Right lobe of liver (tissue), 6 donors: ENCODE measurements at regions not wholly inside any gene's neighbourhood (a gene's known extent, or its start where the extent isn't known, plus 50 kb on each side); places are given as distances from the start of the nearest gene placed in this dataset.

Source experiments
- ATAC-seq, 4 donors: fragments of 200-7000 bp; cut with Tn5 transposase; one replicate each; pipeline ENCODE4 v1.9.1; 2020; ENCODE audit warnings: mild to moderate bottlenecking in 4 of 4, moderate library complexity in 4 of 4
- DNase-seq, 3 donors: peaks; one replicate each; pipeline ENCODE4 v3.0.0-alpha.2; 2020
- H3K27ac ChIP-seq, 3 donors: fragments of 200-600 bp; one replicate each; pipeline ENCODE4 v1.8.0; 2022
- H3K27me3 ChIP-seq, 2 donors: fragments of 200-600 bp; one replicate each; pipeline ENCODE4 v1.8.0; 2022
- H3K36me3 ChIP-seq, 4 donors: fragments of 200-600 bp; sonication (generic) in 1 of 4; one replicate each; pipeline versions ENCODE4 v1.5.1 to v1.8.0; 2017 to 2022; ENCODE audit warnings: control low read depth in 1 of 4
- H3K4me1 ChIP-seq, 4 donors: fragments of 200-600 bp; sonication (generic) in 1 of 4; one replicate each; pipeline versions ENCODE4 v1.5.1 to v1.8.0; 2017 to 2022; ENCODE audit warnings: control low read depth in 1 of 4
- H3K4me3 ChIP-seq, 3 donors: fragments of 200-600 bp; one replicate each; pipeline ENCODE4 v1.8.0; 2022
- H3K9me3 ChIP-seq, 4 donors: fragments of 200-600 bp; sonication (generic) in 1 of 4; one replicate each; pipeline versions ENCODE4 v1.5.1 to v1.8.0; 2017 to 2022; ENCODE audit warnings: control low read depth in 1 of 4
- POLR2A ChIP-seq: fragments of 450-650 bp; IDR thresholded peaks from one replicate; pipeline ENCODE4 v1.6.1; 2017; ENCODE audit warnings: antibody characterized with exemption, mild to moderate bottlenecking
- WGBS: methylation state at CpG from one replicate; pipeline ENCODE4 v1.1.6; 2018; ENCODE audit warnings: low coverage, low lambda C conversion rate; ENCODE audit not compliant: insufficient coverage; ENCODE audit errors: missing lambda C conversion rate; 5-methylcytosine and 5-hydroxymethylcytosine counted together
- intact Hi-C, 2 donors: fragments of 100-400 bp; cut with DNase I; formaldehyde crosslinking; loops; one replicate each; pipeline versions ENCODE4 v1.11.2 to v1.14.1; 2022
- small RNA-seq, 2 experiments: library from RNA; depleted of rRNA; stranded (forward); fragments of <200 nt; gene quantifications; one replicate each; pipeline ENCODE3, GENCODE V24; 2016
- TF ChIP-seq, protein P1 (sequence below), 4 donors: fragments of 200-600 bp in 3 of 4; fragments of 450-650 bp in 1 of 4; IDR thresholded peaks; one replicate each; pipeline versions ENCODE4 v1.5.1 to v1.8.0; 2016 to 2022; ENCODE audit warnings: antibody characterized with exemption in 4 of 4, mild to moderate bottlenecking in 2 of 4
- donor health status: DM: no; HTN: yes; CAD: no.
- donor health status: DM: no; HTN: no; CAD: no.
- donor health status: DM: no; HTN: no; CAD: no.
- donor health status: DM: no; HTN: yes; CAD: no.
- donor health status: DM: no; HTN: yes; CAD: no.

- no peaks in the 10 kb centered on the region for H3K36me3 ChIP-seq
- no peak overlapping the region for H3K27ac ChIP-seq
- no peaks in the 10 kb centered on the region for H3K4me1 ChIP-seq
- 84% methylated on average over 12 of the region's 15 CpGs for WGBS
- no peak for TF ChIP-seq POLR2A
- TF ChIP-seq, protein P1, sequence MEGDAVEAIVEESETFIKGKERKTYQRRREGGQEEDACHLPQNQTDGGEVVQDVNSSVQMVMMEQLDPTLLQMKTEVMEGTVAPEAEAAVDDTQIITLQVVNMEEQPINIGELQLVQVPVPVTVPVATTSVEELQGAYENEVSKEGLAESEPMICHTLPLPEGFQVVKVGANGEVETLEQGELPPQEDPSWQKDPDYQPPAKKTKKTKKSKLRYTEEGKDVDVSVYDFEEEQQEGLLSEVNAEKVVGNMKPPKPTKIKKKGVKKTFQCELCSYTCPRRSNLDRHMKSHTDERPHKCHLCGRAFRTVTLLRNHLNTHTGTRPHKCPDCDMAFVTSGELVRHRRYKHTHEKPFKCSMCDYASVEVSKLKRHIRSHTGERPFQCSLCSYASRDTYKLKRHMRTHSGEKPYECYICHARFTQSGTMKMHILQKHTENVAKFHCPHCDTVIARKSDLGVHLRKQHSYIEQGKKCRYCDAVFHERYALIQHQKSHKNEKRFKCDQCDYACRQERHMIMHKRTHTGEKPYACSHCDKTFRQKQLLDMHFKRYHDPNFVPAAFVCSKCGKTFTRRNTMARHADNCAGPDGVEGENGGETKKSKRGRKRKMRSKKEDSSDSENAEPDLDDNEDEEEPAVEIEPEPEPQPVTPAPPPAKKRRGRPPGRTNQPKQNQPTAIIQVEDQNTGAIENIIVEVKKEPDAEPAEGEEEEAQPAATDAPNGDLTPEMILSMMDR (IDR thresholded peaks at IDR 0.05) = no peak
- intact Hi-C loops = no loop called here
- DNase-seq = no peak
- H3K9me3 ChIP-seq = no peaks in the 10 kb centered on the region
- no peaks in the 10 kb centered on the region for H3K27me3 ChIP-seq
- H3K4me3 ChIP-seq = no peak overlapping the region
- no peak for ATAC-seq
Measured at GRCh38 chr6:148287623-148288333, 54.9 kb upstream of the SASH1 start.

- H3K4me1 ChIP-seq = no peaks in the 10 kb centered on the region
- no peak for TF ChIP-seq POLR2A
- TF ChIP-seq, protein P1 (IDR thresholded peaks at IDR 0.05) = no peak
- WGBS = 82% methylated on average over 4 of the region's 4 CpGs
Measured at GRCh38 chr6:148288541-148288940, 54.1 kb upstream of the SASH1 start.

GRCh38 chr6:148289153-148289552 is 53.5 kb upstream of the SASH1 start:
- Histone ChIP-seq H3K27ac (no peak overlapping the region), H3K27me3 (no peaks in the 10 kb centered on the region), H3K9me3 (no peaks in the 10 kb centered on the region), H3K36me3 (no peaks in the 10 kb centered on the region), H3K4me1 (no peaks in the 10 kb centered on the region), H3K4me3 (no peak overlapping the region)
- DNase-seq = no peak
- intact Hi-C loops = no loop called here
- ATAC-seq = peak in 3 of 4 donors; percentile 34 to 59 (median 38)
- WGBS = 69% methylated on average over 6 of the region's 6 CpGs
- TF ChIP-seq, protein P1 (IDR thresholded peaks at IDR 0.05) = no peak
- TF ChIP-seq POLR2A = no peak

More at GRCh38 chr6:148288541-148288940, 54.1 kb upstream of the SASH1 start:
- no peak for DNase-seq
- Histone ChIP-seq H3K27ac (no peak overlapping the region), H3K36me3 (no peaks in the 10 kb centered on the region), H3K4me3 (no peak overlapping the region), H3K9me3 (no peaks in the 10 kb centered on the region), H3K27me3 (no peaks in the 10 kb centered on the region)
- intact Hi-C loops = no loop called here
- ATAC-seq = no peak

- WGBS = 33% methylated on average over 1 of the region's 1 CpG
- Histone ChIP-seq H3K27ac (no peak overlapping the region), H3K27me3 (no peaks in the 10 kb centered on the region), H3K4me3 (no peak overlapping the region), H3K36me3 (no peaks in the 10 kb centered on the region), H3K9me3 (no peaks in the 10 kb centered on the region), H3K4me1 (no peaks in the 10 kb centered on the region)
- intact Hi-C loops = no loop called here
- TF ChIP-seq, protein P1 (IDR thresholded peaks at IDR 0.05) = no peak
- no peak for TF ChIP-seq POLR2A
- no peak for DNase-seq
- ATAC-seq = no peak
Measured at GRCh38 chr6:148291876-148292275, 50.8 kb upstream of the SASH1 start.

Small RNA genes in the stretch of these regions (small RNA-seq; reads per million reads assigned to genes)
- 0 reads per million in 2 experiments for gene RNU6-1222P
